DND-41 (cell line): ENCODE measurements at regions not wholly inside any gene's neighbourhood (a gene's known extent, or its start where the extent isn't known, plus 50 kb on each side); places are given as distances from the start of the nearest gene placed in this dataset.

ENCODE experiments used
- CTCF ChIP-seq: IDR thresholded peaks from 2 replicates; pipeline ENCODE4 v1.5.1; 2012; ENCODE audit warnings: borderline replicate concordance, low read length, moderate library complexity, mild to moderate bottlenecking; ENCODE audit not compliant: poor library complexity, severe bottlenecking; ENCODE audit errors: extremely low read depth
- EZH2 ChIP-seq: IDR thresholded peaks from 3 replicates; pipeline ENCODE4 v1.6.1; 2012; ENCODE audit warnings: borderline replicate concordance, low read depth, mild to moderate bottlenecking, moderate library complexity, low read length, inconsistent platforms; ENCODE audit not compliant: severe bottlenecking

DNA sequence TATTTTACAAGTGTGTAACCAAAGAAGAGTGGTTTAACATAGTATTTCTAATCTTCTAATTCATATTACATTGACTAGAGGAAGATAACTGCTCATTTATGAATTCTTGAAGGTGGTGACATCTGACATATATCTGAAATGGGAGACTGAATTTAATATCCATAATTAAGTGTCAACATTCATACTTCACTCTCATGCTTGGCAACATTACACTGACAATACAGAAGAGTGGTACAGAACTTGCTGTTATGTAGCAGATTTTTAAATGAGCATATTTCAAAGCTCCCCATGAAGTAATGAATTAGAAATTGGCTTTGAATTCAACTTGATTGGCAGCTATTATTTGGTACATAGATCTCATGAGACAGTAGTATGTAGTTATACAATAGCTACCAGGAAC, 125.8 kb upstream of the POT1 start:
- no peak for TF ChIP-seq EZH2
- no peak for TF ChIP-seq CTCF
